Spleen (tissue), 11 donors: ENCODE measurements at regions not wholly inside any gene's neighbourhood (a gene's known extent, or its start where the extent isn't known, plus 50 kb on each side); places are given as distances from the start of the nearest gene placed in this dataset.

Source experiments
- DNase-seq: peaks from one replicate; pipeline ENCODE4 v3.0.0-alpha.2; 2020
- H3K27ac ChIP-seq, 8 donors: fragments of 200-600 bp; sonication (generic) in 7 of 8; 1 replicate in 4 of 8; 2 replicates in 4 of 8; pipeline versions ENCODE4 v1.5.0 to v1.8.0; 2016 to 2021; ENCODE audit warnings: inconsistent platforms in 4 of 8, mild to moderate bottlenecking in 4 of 8, moderate library complexity in 1 of 8
- H3K27me3 ChIP-seq, 7 donors: fragments of 200-600 bp; sonication (generic) in 6 of 7; replicated peaks in 1 of 7; 1 replicate in 4 of 7; 2 replicates in 3 of 7; pipeline versions ENCODE4 v1.5.0 to v1.8.0; 2016 to 2021; ENCODE audit warnings: inconsistent platforms in 3 of 7, mild to moderate bottlenecking in 1 of 7
- H3K36me3 ChIP-seq, 6 donors: fragments of 200-600 bp; sonication (generic) in 5 of 6; 1 replicate in 4 of 6; 2 replicates in 2 of 6; pipeline versions ENCODE4 v1.5.0 to v1.8.0; 2016 to 2021; ENCODE audit warnings: inconsistent platforms in 2 of 6
- H3K4me1 ChIP-seq, 6 donors: fragments of 200-600 bp; sonication (generic) in 5 of 6; 1 replicate in 3 of 6; 2 replicates in 3 of 6; pipeline versions ENCODE4 v1.5.0 to v1.8.0; 2016 to 2021; ENCODE audit warnings: inconsistent platforms in 3 of 6
- H3K4me3 ChIP-seq, 8 donors: fragments of 200-600 bp; sonication (generic) in 7 of 8; 1 replicate in 4 of 8; 2 replicates in 4 of 8; pipeline versions ENCODE4 v1.5.0 to v1.8.0; 2016 to 2021; ENCODE audit warnings: inconsistent platforms in 4 of 8, mild to moderate bottlenecking in 4 of 8, moderate library complexity in 2 of 8
- H3K9me3 ChIP-seq, 8 donors: fragments of 200-600 bp; sonication (generic) in 7 of 8; 1 replicate in 4 of 8; 2 replicates in 4 of 8; pipeline versions ENCODE4 v1.5.0 to v1.8.0; 2016 to 2021; ENCODE audit warnings: inconsistent platforms in 4 of 8
- POLR2A ChIP-seq, 3 donors: fragments of 450-650 bp; IDR thresholded peaks; one replicate each; pipeline ENCODE4 v1.5.1; 2017; ENCODE audit warnings: antibody characterized with exemption in 3 of 3, mild to moderate bottlenecking in 1 of 3
- POLR2AphosphoS5 ChIP-seq, 3 donors: sonication (generic); formaldehyde crosslinking; IDR thresholded peaks; one replicate each; pipeline ENCODE4 v1.5.1; 2017; ENCODE audit warnings: antibody characterized with exemption in 3 of 3
- WGBS, 5 donors: extraction: QIAGEN DNeasy Blood & Tissue Kit in 3 of 5; methylation state at CpG; one replicate each; pipeline versions ENCODE4 v1.1.5 to v1.1.7; 2013 to 2018; 5-methylcytosine and 5-hydroxymethylcytosine counted together
- intact Hi-C: fragments of 100-400 bp; cut with DNase I; formaldehyde crosslinking; loops from one replicate; pipeline ENCODE4 v1.15.0; 2023; ENCODE audit warnings: low total_unique reads
- TF ChIP-seq, protein P1 (sequence below), 11 experiments: fragments of 200-600 bp in 7 of 11; fragments of 450-650 bp in 4 of 11; sonication (generic) in 4 of 11; IDR thresholded peaks in 8 of 11; conservative IDR thresholded peaks in 3 of 11; 1 replicate in 7 of 11; 2 replicates in 4 of 11; pipeline versions ENCODE4 v1.4.0 to v1.8.0; 2016 to 2021; ENCODE audit warnings: antibody characterized with exemption in 11 of 11, inconsistent platforms in 4 of 11, mild to moderate bottlenecking in 1 of 11
- donor health status: healthy with polysubstance abuse.
- donor health status: DM: no; HTN: no; CAD: no; lungs with moderate emphysema.
- donor health status: DM: no; HTN: no; CAD: no.
- donor health status: Bipolar disorder and iron deficiency.
- donor health status: healthy.
- donor health status: DM: no; HTN: no; CAD: no.
- donor health status: DM: yes; HTN: yes; CAD: no.

DNA sequence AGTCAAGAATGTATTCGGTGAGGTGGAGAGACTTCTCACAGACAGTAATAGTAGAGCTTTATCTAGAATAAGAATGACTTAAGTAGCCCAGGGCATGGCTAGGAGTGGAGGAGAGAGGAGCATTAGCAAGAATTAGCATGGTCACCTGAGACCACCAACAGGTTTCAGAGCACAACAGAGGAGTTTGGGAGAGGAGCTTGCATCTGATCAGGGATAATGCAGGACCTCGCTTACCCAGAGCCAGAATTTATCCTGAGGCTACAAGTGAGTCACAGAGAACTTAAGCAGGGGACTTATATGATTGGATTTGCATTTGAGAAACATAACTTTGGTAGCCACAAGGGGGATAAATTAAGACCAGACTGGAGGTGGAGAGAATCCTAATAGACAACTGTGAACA, 102.1 kb upstream of the FNDC3A start:
- H3K4me1 ChIP-seq: no peaks in the 10 kb centered on the region
- no peaks in the 10 kb centered on the region for H3K36me3 ChIP-seq
- no peak overlapping the region for H3K4me3 ChIP-seq
- intact Hi-C loops: no loop called here
- no peak overlapping the region for H3K27ac ChIP-seq
- 66 to 79% (median 73%) methylated on average over 2 of the region's 2 CpGs for WGBS, 5 donors
- peaks cover 0 to 16% (median 0%) of the 10 kb centered on the region in 7 donors for H3K27me3 ChIP-seq
- no peak for DNase-seq
- TF ChIP-seq POLR2A (IDR thresholded peaks at IDR 0.05): no peak
- TF ChIP-seq POLR2AphosphoS5 (IDR thresholded peaks at IDR 0.05): no peak
- TF ChIP-seq, protein P1, sequence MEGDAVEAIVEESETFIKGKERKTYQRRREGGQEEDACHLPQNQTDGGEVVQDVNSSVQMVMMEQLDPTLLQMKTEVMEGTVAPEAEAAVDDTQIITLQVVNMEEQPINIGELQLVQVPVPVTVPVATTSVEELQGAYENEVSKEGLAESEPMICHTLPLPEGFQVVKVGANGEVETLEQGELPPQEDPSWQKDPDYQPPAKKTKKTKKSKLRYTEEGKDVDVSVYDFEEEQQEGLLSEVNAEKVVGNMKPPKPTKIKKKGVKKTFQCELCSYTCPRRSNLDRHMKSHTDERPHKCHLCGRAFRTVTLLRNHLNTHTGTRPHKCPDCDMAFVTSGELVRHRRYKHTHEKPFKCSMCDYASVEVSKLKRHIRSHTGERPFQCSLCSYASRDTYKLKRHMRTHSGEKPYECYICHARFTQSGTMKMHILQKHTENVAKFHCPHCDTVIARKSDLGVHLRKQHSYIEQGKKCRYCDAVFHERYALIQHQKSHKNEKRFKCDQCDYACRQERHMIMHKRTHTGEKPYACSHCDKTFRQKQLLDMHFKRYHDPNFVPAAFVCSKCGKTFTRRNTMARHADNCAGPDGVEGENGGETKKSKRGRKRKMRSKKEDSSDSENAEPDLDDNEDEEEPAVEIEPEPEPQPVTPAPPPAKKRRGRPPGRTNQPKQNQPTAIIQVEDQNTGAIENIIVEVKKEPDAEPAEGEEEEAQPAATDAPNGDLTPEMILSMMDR (IDR thresholded peaks at IDR 0.05 in 8 of 11, conservative IDR thresholded peaks at IDR 0.05 in 3 of 11): no peak
- no peaks in the 10 kb centered on the region for H3K9me3 ChIP-seq

DNA sequence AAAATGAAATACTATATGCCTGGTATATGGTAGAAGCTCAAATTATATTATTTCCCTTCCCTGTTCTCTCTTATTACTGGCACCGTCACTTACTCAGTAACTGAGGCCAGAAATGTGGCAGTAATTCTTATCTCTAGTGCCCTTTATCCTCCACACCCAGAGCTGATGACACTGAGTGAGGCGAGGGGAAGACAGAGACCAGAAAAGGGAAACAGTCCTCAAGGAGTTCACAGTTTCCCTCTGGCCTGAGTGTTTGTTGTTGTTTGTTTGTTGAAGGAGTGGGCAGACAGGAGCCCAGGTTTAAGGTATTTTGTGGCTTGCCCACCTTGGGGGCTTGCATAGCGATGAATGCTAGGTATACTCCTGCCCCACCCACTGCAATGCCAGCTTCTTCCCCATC, 101.5 kb upstream of the FNDC3A start:
- intact Hi-C loops: no loop called here
- Histone ChIP-seq H3K27ac (no peak overlapping the region), H3K4me3 (no peak overlapping the region), H3K36me3 (no peaks in the 10 kb centered on the region), H3K4me1 (no peaks in the 10 kb centered on the region), H3K9me3 (no peaks in the 10 kb centered on the region), H3K27me3 (peaks cover 0 to 16% (median 0%) of the 10 kb centered on the region in 7 donors)
- WGBS, 5 donors: 73 to 86% (median 74%) methylated on average over 3 of the region's 3 CpGs
- TF ChIP-seq POLR2AphosphoS5 (IDR thresholded peaks at IDR 0.05) (no peak), POLR2A (IDR thresholded peaks at IDR 0.05) (no peak)
- TF ChIP-seq, protein P1 (IDR thresholded peaks at IDR 0.05 in 8 of 11, conservative IDR thresholded peaks at IDR 0.05 in 3 of 11): no peak
- DNase-seq: no peak

DNA sequence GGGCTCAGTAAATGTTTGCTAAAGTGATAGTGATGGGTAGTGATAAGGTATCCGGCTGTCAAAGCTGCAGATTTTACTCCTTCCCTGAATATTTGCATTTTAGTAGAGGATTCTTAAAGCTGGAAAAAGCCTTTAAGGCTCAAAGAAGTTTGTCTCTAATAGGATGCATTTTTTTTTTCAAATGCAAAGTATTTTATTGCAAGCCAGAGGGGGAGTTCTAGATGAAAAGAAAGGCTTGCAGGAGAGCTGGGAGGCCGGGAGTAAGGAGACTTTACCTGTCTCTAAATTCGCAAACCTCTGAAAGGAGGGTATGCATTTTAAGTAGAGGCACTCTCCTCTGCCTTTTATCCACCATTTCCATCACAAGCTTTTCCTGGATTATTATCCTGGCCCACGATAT, 100.7 kb upstream of the FNDC3A start:
- Histone ChIP-seq H3K36me3 (no peaks in the 10 kb centered on the region), H3K27me3 (peaks cover 0 to 16% (median 0%) of the 10 kb centered on the region in 7 donors), H3K27ac (no peak overlapping the region), H3K9me3 (no peaks in the 10 kb centered on the region), H3K4me3 (no peak overlapping the region), H3K4me1 (no peaks in the 10 kb centered on the region)
- no peak for DNase-seq
- TF ChIP-seq, protein P1 (IDR thresholded peaks at IDR 0.05 in 8 of 11, conservative IDR thresholded peaks at IDR 0.05 in 3 of 11): no peak
- no peak for TF ChIP-seq POLR2A (IDR thresholded peaks at IDR 0.05)
- TF ChIP-seq POLR2AphosphoS5 (IDR thresholded peaks at IDR 0.05): no peak
- 63 to 83% (median 70%) methylated on average over 4 of the region's 4 CpGs for WGBS, 5 donors
- intact Hi-C loops: no loop called here

DNA sequence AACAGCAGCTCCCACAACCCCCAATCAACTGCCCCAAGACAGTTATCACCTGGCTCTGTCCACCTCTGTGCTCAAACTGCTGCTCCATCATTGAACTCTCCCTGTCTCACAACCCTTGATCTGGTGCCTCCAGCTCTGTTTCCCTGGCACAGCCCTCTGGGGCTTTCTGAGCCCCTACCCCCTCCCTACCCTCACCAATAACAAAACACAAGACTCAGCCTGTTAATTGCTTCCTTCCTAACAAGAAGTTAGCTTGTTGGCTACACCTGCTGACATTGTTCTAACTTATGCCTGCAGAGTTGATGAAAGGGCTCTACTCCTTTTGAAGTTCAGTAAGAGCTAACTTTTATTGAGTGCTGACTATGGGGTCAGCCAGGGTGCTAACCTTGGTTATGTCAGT, 99.4 kb upstream of the FNDC3A start:
- Histone ChIP-seq H3K4me3 (no peak overlapping the region), H3K36me3 (no peaks in the 10 kb centered on the region), H3K4me1 (no peaks in the 10 kb centered on the region), H3K27me3 (peaks cover 0 to 16% (median 0%) of the 10 kb centered on the region in 7 donors), H3K9me3 (no peaks in the 10 kb centered on the region), H3K27ac (no peak overlapping the region)
- DNase-seq: no peak
- TF ChIP-seq POLR2AphosphoS5 (IDR thresholded peaks at IDR 0.05): no peak
- no peak for TF ChIP-seq POLR2A (IDR thresholded peaks at IDR 0.05)
- TF ChIP-seq, protein P1 (IDR thresholded peaks at IDR 0.05 in 8 of 11, conservative IDR thresholded peaks at IDR 0.05 in 3 of 11): no peak
- intact Hi-C loops: no loop called here
